ENCODE measurements at regions not wholly inside any gene's neighbourhood (a gene's known extent, or its start where the extent isn't known, plus 50 kb on each side); places are given as distances from the start of the nearest gene placed in this dataset.

DNA sequence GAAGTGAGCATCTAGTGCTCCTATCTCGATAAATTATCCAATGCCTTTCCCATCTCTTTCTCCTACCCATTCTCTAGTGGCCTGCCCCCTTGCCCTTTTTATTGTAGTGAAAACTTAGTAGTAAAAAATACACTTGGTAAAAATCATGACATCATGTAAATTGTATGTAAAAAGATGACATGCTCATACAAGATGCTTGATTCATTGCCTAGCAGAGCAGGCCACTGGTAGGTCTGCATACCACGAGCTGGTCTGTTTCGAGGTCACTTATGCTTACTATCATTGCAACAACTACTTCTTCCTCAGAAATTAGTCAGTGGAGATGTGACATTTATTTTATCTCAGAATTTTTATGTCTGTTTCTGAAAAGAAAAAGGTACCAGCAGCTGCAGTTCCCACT is 177.3 kb downstream of the C9orf152 start:
- TF ChIP-seq, protein P1, sequence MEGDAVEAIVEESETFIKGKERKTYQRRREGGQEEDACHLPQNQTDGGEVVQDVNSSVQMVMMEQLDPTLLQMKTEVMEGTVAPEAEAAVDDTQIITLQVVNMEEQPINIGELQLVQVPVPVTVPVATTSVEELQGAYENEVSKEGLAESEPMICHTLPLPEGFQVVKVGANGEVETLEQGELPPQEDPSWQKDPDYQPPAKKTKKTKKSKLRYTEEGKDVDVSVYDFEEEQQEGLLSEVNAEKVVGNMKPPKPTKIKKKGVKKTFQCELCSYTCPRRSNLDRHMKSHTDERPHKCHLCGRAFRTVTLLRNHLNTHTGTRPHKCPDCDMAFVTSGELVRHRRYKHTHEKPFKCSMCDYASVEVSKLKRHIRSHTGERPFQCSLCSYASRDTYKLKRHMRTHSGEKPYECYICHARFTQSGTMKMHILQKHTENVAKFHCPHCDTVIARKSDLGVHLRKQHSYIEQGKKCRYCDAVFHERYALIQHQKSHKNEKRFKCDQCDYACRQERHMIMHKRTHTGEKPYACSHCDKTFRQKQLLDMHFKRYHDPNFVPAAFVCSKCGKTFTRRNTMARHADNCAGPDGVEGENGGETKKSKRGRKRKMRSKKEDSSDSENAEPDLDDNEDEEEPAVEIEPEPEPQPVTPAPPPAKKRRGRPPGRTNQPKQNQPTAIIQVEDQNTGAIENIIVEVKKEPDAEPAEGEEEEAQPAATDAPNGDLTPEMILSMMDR (conservative IDR thresholded peaks at IDR 0.05 in 1 of 2, IDR thresholded peaks at IDR 0.05 in 1 of 2; ENCODE audit: extremely low read depth in 1 of 2, insufficient read depth in 1 of 2, low read depth in 1 of 2, low read length in 2 of 2), result no peak
- TF ChIP-seq EZH2 (IDR thresholded peaks at IDR 0.05; ENCODE audit: borderline replicate concordance, low read length), result no peak

Measured in mammary epithelial cell (primary cell).